NT2/D1 (cell line): ENCODE measurements at regions not wholly inside any gene's neighbourhood (a gene's known extent, or its start where the extent isn't known, plus 50 kb on each side); places are given as distances from the start of the nearest gene placed in this dataset.

ENCODE experiments used
- SUZ12 ChIP-seq: IDR thresholded peaks from 2 replicates; pipeline ENCODE4 v1.6.1; 2011; ENCODE audit not compliant: insufficient read length, insufficient read depth; ENCODE audit errors: extremely low read depth
- YY1 ChIP-seq: IDR thresholded peaks from 2 replicates; pipeline ENCODE4 v1.6.1; 2011; ENCODE audit not compliant: insufficient read length, insufficient read depth
- ZNF274 ChIP-seq: IDR thresholded peaks from 2 replicates; pipeline ENCODE4 v1.6.1; 2011; ENCODE audit warnings: mild to moderate bottlenecking, low read depth, low read length

GRCh38 chr7:157482517-157483087 lies 145.8 kb downstream of the DNAJB6 start:
- TF ChIP-seq ZNF274: no peak
- no peak for TF ChIP-seq SUZ12
- TF ChIP-seq YY1: no peak
